ENCODE measurements at regions not wholly inside any gene's neighbourhood (a gene's known extent, or its start where the extent isn't known, plus 50 kb on each side); places are given as distances from the start of the nearest gene placed in this dataset.

DNA sequence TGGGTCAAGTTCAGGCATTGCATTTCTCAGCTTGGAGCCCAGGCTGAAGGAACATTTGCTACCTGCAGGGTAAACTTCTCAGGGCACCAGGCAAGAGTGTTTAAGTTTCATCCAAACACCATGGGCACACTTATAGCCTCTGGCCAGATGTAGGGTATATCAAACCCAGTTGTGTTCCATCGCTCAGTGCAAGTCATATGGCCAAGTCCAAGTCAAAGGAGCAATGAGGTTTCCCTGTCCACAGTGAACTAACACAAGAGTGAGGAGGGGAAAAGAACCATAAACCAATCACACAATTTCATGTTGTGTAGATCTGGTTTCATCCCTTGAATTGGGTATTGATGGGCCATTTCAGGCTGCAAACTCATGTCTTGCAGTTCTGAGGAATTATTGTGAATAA lies 107.2 kb downstream of the SOX11 start:
- H3K27ac ChIP-seq (ENCODE audit: poor library complexity, severe bottlenecking): no peak overlapping the region
- H3K36me3 ChIP-seq (ENCODE audit: low read depth): no peaks in the 10 kb centered on the region
- H3K4me3 ChIP-seq (ENCODE audit: severe bottlenecking): no peak overlapping the region
- TF ChIP-seq, protein P1, sequence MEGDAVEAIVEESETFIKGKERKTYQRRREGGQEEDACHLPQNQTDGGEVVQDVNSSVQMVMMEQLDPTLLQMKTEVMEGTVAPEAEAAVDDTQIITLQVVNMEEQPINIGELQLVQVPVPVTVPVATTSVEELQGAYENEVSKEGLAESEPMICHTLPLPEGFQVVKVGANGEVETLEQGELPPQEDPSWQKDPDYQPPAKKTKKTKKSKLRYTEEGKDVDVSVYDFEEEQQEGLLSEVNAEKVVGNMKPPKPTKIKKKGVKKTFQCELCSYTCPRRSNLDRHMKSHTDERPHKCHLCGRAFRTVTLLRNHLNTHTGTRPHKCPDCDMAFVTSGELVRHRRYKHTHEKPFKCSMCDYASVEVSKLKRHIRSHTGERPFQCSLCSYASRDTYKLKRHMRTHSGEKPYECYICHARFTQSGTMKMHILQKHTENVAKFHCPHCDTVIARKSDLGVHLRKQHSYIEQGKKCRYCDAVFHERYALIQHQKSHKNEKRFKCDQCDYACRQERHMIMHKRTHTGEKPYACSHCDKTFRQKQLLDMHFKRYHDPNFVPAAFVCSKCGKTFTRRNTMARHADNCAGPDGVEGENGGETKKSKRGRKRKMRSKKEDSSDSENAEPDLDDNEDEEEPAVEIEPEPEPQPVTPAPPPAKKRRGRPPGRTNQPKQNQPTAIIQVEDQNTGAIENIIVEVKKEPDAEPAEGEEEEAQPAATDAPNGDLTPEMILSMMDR (IDR thresholded peaks at IDR 0.05; ENCODE audit: poor library complexity, severe bottlenecking): no peak
- DNase-seq (ENCODE audit: low spot score) (no peak), ATAC-seq (ENCODE audit: low read depth) (no peak)
- H3K27me3 ChIP-seq (ENCODE audit: insufficient read depth, poor library complexity, severe bottlenecking): no peaks in the 10 kb centered on the region
- H3K9me3 ChIP-seq (ENCODE audit: severe bottlenecking): peaks cover 2% of the 10 kb centered on the region
- H3K4me1 ChIP-seq (ENCODE audit: insufficient read depth, poor library complexity, severe bottlenecking): no peaks in the 10 kb centered on the region

DNA sequence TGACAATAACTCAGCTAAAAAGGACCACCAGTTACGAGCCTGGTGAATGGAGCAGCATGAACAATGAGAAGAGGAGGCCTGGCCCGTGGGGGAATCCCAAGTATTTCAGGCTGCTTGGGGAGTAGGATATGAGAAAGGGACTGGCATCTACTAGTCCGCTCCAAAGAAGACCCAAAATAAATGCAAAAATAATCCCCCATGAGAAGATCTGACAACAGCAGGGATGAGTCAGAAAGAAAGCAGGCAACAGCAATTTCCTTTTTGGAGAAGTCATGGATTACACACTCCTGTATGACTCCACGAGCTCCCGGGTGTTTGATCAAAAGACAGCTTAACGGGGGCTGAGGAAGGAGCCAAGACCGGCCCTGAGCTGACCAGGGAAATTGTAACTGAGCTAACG lies 111.4 kb downstream of the SOX11 start:
- Histone ChIP-seq H3K27ac (ENCODE audit: poor library complexity, severe bottlenecking) (no peak overlapping the region), H3K4me1 (ENCODE audit: insufficient read depth, poor library complexity, severe bottlenecking) (no peaks in the 10 kb centered on the region), H3K9me3 (ENCODE audit: severe bottlenecking) (no peaks in the 10 kb centered on the region), H3K4me3 (ENCODE audit: severe bottlenecking) (no peak overlapping the region), H3K27me3 (ENCODE audit: insufficient read depth, poor library complexity, severe bottlenecking) (no peaks in the 10 kb centered on the region), H3K36me3 (ENCODE audit: low read depth) (no peaks in the 10 kb centered on the region)
- ATAC-seq (ENCODE audit: low read depth) (peak; percentile 42; the same call in 1 of the 3 replicates), DNase-seq (ENCODE audit: low spot score) (no peak)
- TF ChIP-seq, protein P1 (IDR thresholded peaks at IDR 0.05; ENCODE audit: poor library complexity, severe bottlenecking): no peak

DNA sequence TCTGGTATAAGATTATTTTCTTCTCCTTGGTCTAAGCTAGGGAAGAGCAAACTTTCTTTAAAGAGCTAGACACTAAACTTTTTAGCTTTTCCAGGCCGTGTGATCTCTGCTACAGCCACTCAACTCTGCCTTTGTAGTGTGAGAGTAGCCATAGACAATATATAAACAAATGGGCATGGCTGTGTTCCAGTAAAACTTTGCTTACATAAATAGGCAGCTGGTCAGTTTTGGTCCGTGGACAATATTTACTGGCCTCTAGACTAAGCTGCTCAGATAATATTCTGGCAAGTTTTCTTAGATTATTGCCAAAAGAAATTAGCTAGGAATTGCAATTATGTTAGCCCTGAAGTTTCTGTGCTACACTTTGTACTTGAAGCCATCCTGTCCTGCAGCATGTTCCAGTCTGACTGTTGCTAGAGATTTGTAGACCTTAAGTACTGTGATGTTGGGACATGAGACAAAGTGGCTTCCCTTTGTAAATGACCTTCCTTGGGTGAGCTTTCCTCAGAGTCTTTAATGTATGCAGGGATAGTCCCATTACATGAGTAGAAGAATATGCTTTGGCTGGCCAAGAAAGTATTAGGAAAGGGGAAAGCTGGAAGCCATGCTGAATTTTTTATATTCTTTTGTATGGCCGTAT lies 126.9 kb downstream of the SOX11 start:
- no peaks in the 10 kb centered on the region for H3K36me3 ChIP-seq (ENCODE audit: low read depth)
- DNase-seq (ENCODE audit: low spot score): no peak
- TF ChIP-seq, protein P1 (IDR thresholded peaks at IDR 0.05; ENCODE audit: poor library complexity, severe bottlenecking): no peak
- H3K27me3 ChIP-seq (ENCODE audit: insufficient read depth, poor library complexity, severe bottlenecking): no peaks in the 10 kb centered on the region
- no peaks in the 10 kb centered on the region for H3K9me3 ChIP-seq (ENCODE audit: severe bottlenecking)
- no peak overlapping the region for H3K4me3 ChIP-seq (ENCODE audit: severe bottlenecking)
- ATAC-seq (ENCODE audit: low read depth): no peak
- no peak overlapping the region for H3K27ac ChIP-seq (ENCODE audit: poor library complexity, severe bottlenecking)
- H3K4me1 ChIP-seq (ENCODE audit: insufficient read depth, poor library complexity, severe bottlenecking): no peaks in the 10 kb centered on the region

DNA sequence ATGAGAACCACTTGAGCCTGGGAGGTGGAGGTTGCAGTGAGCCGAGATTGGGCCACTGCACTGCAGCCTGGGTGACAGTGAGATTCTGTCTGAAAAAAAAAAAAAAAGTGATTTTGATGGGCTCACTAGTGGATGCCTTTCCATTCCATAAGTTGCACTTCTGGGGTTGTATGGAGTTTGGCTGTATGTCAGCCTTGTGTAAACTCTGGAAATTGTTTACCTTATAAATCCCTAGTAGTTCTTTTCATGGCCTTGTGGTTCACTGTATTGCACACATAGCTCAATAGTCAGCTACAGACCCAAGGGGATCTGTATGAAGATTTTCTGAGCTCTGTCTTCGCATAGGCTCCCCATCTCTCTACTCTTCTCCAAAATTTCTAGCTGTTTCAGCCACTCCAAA lies 131.9 kb downstream of the SOX11 start:
- ATAC-seq (ENCODE audit: low read depth) (no peak), DNase-seq (ENCODE audit: low spot score) (no peak)
- Histone ChIP-seq H3K4me3 (ENCODE audit: severe bottlenecking) (no peak overlapping the region), H3K9me3 (ENCODE audit: severe bottlenecking) (no peaks in the 10 kb centered on the region), H3K27me3 (ENCODE audit: insufficient read depth, poor library complexity, severe bottlenecking) (no peaks in the 10 kb centered on the region), H3K4me1 (ENCODE audit: insufficient read depth, poor library complexity, severe bottlenecking) (no peaks in the 10 kb centered on the region), H3K36me3 (ENCODE audit: low read depth) (no peaks in the 10 kb centered on the region), H3K27ac (ENCODE audit: poor library complexity, severe bottlenecking) (no peak overlapping the region)
- TF ChIP-seq, protein P1 (IDR thresholded peaks at IDR 0.05; ENCODE audit: poor library complexity, severe bottlenecking): no peak

DNA sequence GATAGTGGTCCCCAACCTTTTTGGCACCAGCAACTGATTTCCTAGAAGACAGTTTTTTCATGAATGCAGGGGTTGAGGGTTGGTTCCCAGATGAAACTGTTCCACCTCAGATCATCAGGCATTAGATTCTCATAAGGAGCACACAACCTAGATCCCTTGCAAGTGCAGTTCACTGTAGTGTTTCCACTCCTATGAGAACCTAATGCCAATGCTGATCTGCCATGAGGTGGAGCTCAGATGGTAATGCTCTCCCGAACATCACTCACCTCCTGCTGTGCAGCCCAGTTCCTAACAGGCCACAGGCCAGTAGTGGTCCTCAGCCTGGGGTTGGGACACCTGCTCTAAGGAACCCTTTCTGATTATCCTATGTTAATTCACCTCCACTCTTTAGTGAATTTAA lies 133.5 kb downstream of the SOX11 start:
- H3K4me1 ChIP-seq (ENCODE audit: insufficient read depth, poor library complexity, severe bottlenecking): no peaks in the 10 kb centered on the region
- no peak for ATAC-seq (ENCODE audit: low read depth)
- no peaks in the 10 kb centered on the region for H3K9me3 ChIP-seq (ENCODE audit: severe bottlenecking)
- DNase-seq (ENCODE audit: low spot score): no peak
- no peak overlapping the region for H3K4me3 ChIP-seq (ENCODE audit: severe bottlenecking)
- TF ChIP-seq, protein P1 (IDR thresholded peaks at IDR 0.05; ENCODE audit: poor library complexity, severe bottlenecking): no peak
- no peak overlapping the region for H3K27ac ChIP-seq (ENCODE audit: poor library complexity, severe bottlenecking)
- no peaks in the 10 kb centered on the region for H3K36me3 ChIP-seq (ENCODE audit: low read depth)
- no peaks in the 10 kb centered on the region for H3K27me3 ChIP-seq (ENCODE audit: insufficient read depth, poor library complexity, severe bottlenecking)

All from RWPE2 (cell line).